CD4-positive, alpha-beta T cell treated with Interleukin-17A for 1 hour (primary cell): ENCODE measurements at regions not wholly inside any gene's neighbourhood (a gene's known extent, or its start where the extent isn't known, plus 50 kb on each side); places are given as distances from the start of the nearest gene placed in this dataset.
"Not testable (repeated sequence)": the region's sequence is repeated elsewhere in the genome, so short reads cannot be mapped to it uniquely, and the experiment has no call there.

Experiments
- DNase-seq: peaks from one replicate; pipeline ENCODE4 v3.0.0-alpha.2; 2020

GRCh38 chr13:82096256-82096655 is 1755.3 kb upstream of the SPRY2 start:
- no peak for DNase-seq

GRCh38 chr13:82092312-82092711 is 1751.4 kb upstream of the SPRY2 start:
- DNase-seq = no peak

GRCh38 chr13:82088781-82089180 is 1747.9 kb upstream of the SPRY2 start:
- DNase-seq = no peak

- DNase-seq = no peak
These were observed 1735.6 kb upstream of the SPRY2 start for GRCh38 chr13:82076496-82076895.

GRCh38 chr13:82070416-82070815 is 1729.5 kb upstream of the SPRY2 start:
- DNase-seq = no peak

GRCh38 chr13:82062772-82063171 is 1721.8 kb upstream of the SPRY2 start:
- no peak for DNase-seq

GRCh38 chr13:82058364-82058763 is 1717.4 kb upstream of the SPRY2 start:
- DNase-seq = no peak

- DNase-seq = not testable (repeated sequence)
These were observed 1704.4 kb upstream of the SPRY2 start for GRCh38 chr13:82045316-82045715.

- no peak for DNase-seq
These were observed 1695.7 kb upstream of the SPRY2 start for GRCh38 chr13:82036602-82037001.

GRCh38 chr13:82011355-82011754 is 1670.4 kb upstream of the SPRY2 start:
- no peak for DNase-seq

- no peak for DNase-seq
These were observed 1669.9 kb upstream of the SPRY2 start for GRCh38 chr13:82010780-82011179.

GRCh38 chr13:82002710-82003109 is 1661.8 kb upstream of the SPRY2 start:
- no peak for DNase-seq

- DNase-seq = no peak
These were observed 1654.4 kb upstream of the SPRY2 start for GRCh38 chr13:81995316-81995715.

- no peak for DNase-seq
These were observed 1649.7 kb upstream of the SPRY2 start for GRCh38 chr13:81990652-81991051.

GRCh38 chr13:81988567-81988966 is 1647.6 kb upstream of the SPRY2 start:
- DNase-seq = no peak

GRCh38 chr13:81987677-81988357 is 1646.9 kb upstream of the SPRY2 start:
- no peak for DNase-seq

GRCh38 chr13:81987159-81987558 is 1646.2 kb upstream of the SPRY2 start:
- DNase-seq = no peak

- DNase-seq = no peak
These were observed 1645.4 kb upstream of the SPRY2 start for GRCh38 chr13:81986308-81986707.

GRCh38 chr13:81957121-81957520 is 1616.2 kb upstream of the SPRY2 start:
- no peak for DNase-seq

- DNase-seq = no peak
These were observed 1589.1 kb upstream of the SPRY2 start for GRCh38 chr13:81929988-81930387.

- no peak for DNase-seq
These were observed 1586.4 kb upstream of the SPRY2 start for GRCh38 chr13:81927347-81927746.

- no peak for DNase-seq
These were observed 1576.9 kb upstream of the SPRY2 start for GRCh38 chr13:81917810-81918209.

- no peak for DNase-seq
These were observed 1575.5 kb upstream of the SPRY2 start for GRCh38 chr13:81916461-81916860.

- no peak for DNase-seq
These were observed 1567.0 kb upstream of the SPRY2 start for GRCh38 chr13:81907787-81908372.

- no peak for DNase-seq
These were observed 1547.9 kb upstream of the SPRY2 start for GRCh38 chr13:81888855-81889254.
